Duodenal mucosa (tissue), 2 donors: ENCODE measurements at regions not wholly inside any gene's neighbourhood (a gene's known extent, or its start where the extent isn't known, plus 50 kb on each side); places are given as distances from the start of the nearest gene placed in this dataset.
"Not testable (repeated sequence)": the region's sequence is repeated elsewhere in the genome, so short reads cannot be mapped to it uniquely, and the experiment has no call there.

Experiments used
- H3K27ac ChIP-seq: one replicate; pipeline ENCODE4 v1.7.0; 2013; ENCODE audit warnings: low read depth, low read length
- H3K27me3 ChIP-seq, 2 donors: one replicate each; pipeline ENCODE4 v1.7.0; 2013; ENCODE audit warnings: low read length in 2 of 2, control low read depth in 1 of 2; ENCODE audit not compliant: insufficient read depth in 2 of 2, control insufficient read depth in 1 of 2
- H3K36me3 ChIP-seq, 2 donors: one replicate each; pipeline ENCODE4 v1.7.0; 2013; ENCODE audit warnings: low read length in 2 of 2, control low read depth in 1 of 2; ENCODE audit not compliant: insufficient read depth in 2 of 2, control insufficient read depth in 1 of 2
- H3K4me1 ChIP-seq, 2 donors: one replicate each; pipeline ENCODE4 v1.7.0; 2013; ENCODE audit warnings: low read length in 2 of 2, control low read depth in 1 of 2; ENCODE audit not compliant: insufficient read depth in 2 of 2, control insufficient read depth in 1 of 2
- H3K4me3 ChIP-seq, 2 donors: one replicate each; pipeline ENCODE4 v1.7.0; 2013; ENCODE audit warnings: low read length in 2 of 2, low read depth in 1 of 2
- H3K9ac ChIP-seq, 2 donors: one replicate each; pipeline ENCODE4 v1.7.0; 2013; ENCODE audit warnings: low read length in 2 of 2, low read depth in 1 of 2
- H3K9me3 ChIP-seq, 2 donors: one replicate each; pipeline ENCODE4 v1.7.0; 2013; ENCODE audit warnings: low read length in 2 of 2, control low read depth in 1 of 2; ENCODE audit not compliant: control insufficient read depth in 1 of 2

DNA sequence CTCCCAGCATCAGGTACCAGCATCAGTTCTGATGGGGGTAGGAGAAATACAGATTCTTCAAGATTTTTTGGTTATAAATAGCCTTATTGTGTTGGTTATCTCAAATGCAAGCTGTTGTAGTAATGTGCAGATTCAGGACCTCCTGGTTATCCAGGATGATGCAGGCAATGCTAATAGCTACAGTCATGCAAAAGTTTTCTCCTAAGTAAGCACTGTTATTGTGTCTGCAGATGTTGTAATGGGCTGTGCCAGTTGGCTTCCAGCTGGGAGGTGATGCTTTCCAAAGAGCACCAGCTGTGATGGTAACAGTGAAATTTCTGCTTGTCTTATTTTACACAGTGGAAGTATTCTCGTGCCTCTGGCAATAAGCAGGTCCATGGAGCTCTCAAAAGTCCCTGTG is 719.2 kb upstream of the CTNND2 start:
- Histone ChIP-seq H3K9ac (no peak overlapping the region), H3K4me1 (no peaks in the 10 kb centered on the region), H3K36me3 (no peaks in the 10 kb centered on the region), H3K27me3 (no peaks in the 10 kb centered on the region), H3K27ac (no peak overlapping the region), H3K9me3 (peaks cover 8 to 17% of the 10 kb centered on the region in 2 donors), H3K4me3 (no peak overlapping the region)

DNA sequence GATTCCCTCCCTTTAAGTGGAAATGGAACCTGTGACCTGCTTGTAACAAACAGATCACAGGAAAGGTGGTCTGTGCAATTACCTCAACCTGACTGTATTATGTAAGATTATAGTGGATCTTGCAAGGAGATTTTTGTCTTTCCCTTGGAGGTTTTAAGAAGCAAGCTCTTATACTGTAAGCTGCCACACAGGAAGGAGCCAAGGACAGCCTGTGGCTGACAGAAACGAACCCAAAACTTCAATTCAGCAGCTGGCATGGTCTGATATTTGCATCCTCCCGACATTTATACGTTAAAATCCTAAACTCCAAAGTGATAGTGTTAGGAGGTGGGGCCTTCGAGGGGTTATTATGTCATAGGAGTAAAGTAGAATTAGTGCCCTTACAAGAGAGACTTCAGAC is 711.8 kb upstream of the CTNND2 start:
- no peak overlapping the region for H3K4me3 ChIP-seq
- peaks cover 3 to 24% of the 10 kb centered on the region in 2 donors for H3K9me3 ChIP-seq
- no peaks in the 10 kb centered on the region for H3K36me3 ChIP-seq
- no peaks in the 10 kb centered on the region for H3K27me3 ChIP-seq
- no peak overlapping the region for H3K9ac ChIP-seq
- H3K27ac ChIP-seq: no peak overlapping the region
- H3K4me1 ChIP-seq: no peaks in the 10 kb centered on the region

DNA sequence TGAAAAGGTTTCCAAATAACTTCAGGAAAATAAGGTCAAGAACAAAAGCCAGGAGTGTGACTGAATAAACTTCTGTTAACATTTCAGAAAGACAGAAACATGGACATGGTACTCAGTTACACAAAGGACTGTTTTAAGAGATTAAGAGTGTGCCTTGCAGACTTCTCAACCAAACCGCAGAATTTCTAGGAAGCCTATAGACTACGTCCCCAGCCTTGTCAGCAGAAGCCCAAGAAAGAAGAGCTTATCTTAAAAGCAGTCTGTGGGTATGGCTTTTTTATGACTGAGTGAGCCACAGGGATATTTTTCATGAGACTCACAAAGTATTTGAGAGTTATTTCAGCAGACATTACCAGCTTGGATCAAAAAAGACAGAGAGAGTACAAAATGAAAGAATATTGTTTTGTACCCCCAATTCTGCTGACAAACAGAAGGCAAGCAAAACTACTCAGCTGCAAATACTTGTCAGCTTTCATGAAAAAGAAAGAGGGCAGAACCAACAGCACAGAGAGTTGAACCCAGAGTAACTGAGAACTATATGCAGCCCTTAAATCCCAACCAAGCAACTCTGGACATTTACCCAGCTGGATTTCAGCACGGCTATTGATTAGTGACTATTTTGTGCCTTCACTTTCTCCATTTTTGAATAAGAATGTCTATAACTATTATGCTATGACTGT is 711.0 kb upstream of the CTNND2 start:
- H3K27ac ChIP-seq: no peak overlapping the region
- no peak overlapping the region for H3K4me3 ChIP-seq
- no peak overlapping the region for H3K9ac ChIP-seq
- H3K36me3 ChIP-seq: no peaks in the 10 kb centered on the region
- H3K4me1 ChIP-seq: no peaks in the 10 kb centered on the region
- H3K9me3 ChIP-seq: peaks cover 3 to 24% of the 10 kb centered on the region in 2 donors
- H3K27me3 ChIP-seq: no peaks in the 10 kb centered on the region

DNA sequence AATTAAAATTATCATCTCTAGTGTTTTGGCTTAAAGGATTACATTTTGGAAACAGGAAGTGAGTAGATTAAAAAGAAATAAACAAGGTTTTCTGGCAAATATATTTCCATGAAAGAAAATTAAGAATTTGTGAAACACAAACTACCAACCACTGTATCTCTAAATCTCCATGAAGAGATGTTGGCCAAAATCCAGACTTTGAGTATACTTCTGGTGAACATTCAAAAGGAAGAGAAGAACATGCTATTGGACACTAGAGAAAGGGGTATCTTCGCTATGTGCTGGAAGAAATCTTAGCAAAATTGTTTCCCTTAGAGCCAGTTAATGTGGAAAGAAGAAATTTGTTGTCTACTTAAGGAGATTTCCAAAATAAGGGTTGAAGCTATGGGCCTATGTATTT is 710.4 kb upstream of the CTNND2 start:
- no peaks in the 10 kb centered on the region for H3K27me3 ChIP-seq
- H3K9ac ChIP-seq: no peak overlapping the region
- no peak overlapping the region for H3K4me3 ChIP-seq
- H3K4me1 ChIP-seq: no peaks in the 10 kb centered on the region
- H3K36me3 ChIP-seq: no peaks in the 10 kb centered on the region
- H3K27ac ChIP-seq: no peak overlapping the region
- peaks cover 3 to 24% of the 10 kb centered on the region in 2 donors for H3K9me3 ChIP-seq

DNA sequence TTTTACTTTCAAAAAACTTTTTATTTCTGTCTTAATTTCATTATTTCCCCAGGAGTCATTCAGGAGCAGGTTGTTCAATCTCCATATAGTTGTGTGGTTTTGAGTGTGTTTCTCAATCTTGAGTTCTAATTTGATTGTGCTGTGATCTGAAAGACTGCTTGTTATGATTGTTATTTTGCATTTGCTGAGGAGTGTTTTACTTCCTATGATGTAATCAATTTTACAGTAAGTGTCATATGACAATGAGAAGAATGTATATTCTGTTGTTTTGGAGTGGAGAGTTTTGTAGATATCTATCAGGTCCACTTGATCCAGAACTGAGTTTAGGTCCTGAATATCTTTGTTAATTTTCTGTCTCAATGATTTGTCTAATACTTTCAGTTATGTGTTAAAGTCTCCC is 706.9 kb upstream of the CTNND2 start:
- no peaks in the 10 kb centered on the region for H3K36me3 ChIP-seq
- H3K9ac ChIP-seq: no peak overlapping the region
- H3K4me1 ChIP-seq: no peaks in the 10 kb centered on the region
- H3K4me3 ChIP-seq: no peak overlapping the region
- H3K27ac ChIP-seq: no peak overlapping the region
- H3K27me3 ChIP-seq: no peaks in the 10 kb centered on the region
- H3K9me3 ChIP-seq: peaks cover 6 to 14% of the 10 kb centered on the region in 2 donors

DNA sequence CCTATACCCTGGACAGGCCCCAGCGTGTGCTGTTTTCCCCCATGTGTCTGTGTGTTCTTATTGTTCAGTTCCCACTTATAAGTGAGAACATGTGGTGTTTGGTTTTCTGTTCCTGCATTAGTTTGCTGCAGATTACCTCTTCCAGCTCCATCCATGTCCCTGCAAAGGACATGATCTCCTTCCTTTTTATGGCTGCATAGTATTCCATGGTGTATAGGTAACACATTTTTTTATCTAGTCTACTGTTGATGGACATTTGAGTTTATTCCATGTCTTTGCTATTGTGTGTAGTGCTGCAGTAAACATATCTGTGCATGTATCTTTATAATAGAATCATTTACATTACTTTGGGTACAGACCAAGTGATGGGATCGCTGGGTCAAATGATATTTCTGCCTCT is 703.6 kb upstream of the CTNND2 start:
- H3K9ac ChIP-seq, H3K4me1 ChIP-seq: not testable (repeated sequence)

DNA sequence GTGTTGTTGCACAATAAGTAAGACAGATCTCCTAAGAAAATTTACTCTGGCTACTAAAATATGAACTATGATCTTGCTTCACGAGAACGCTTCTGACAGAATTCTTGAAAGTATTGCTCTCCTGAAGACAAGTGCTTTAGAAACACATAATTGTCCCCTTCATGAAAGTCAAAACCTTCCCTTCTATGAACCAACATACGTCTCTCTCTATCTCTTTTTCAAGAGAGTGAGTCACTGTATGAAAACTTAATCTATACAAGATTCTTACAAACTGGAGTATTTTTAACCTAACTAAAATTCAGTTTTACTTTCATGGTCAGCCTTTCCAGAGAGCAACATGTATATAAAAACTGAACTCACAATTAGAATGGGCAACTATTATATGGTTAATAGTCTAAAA is 688.0 kb upstream of the CTNND2 start:
- H3K27ac ChIP-seq: no peak overlapping the region

More for the DNA sequence above, 703.6 kb upstream of the CTNND2 start:
- H3K36me3 ChIP-seq, H3K4me3 ChIP-seq, H3K27ac ChIP-seq, H3K27me3 ChIP-seq: not testable (repeated sequence)
- peaks cover 3 to 14% of the 10 kb centered on the region in 2 donors for H3K9me3 ChIP-seq

DNA sequence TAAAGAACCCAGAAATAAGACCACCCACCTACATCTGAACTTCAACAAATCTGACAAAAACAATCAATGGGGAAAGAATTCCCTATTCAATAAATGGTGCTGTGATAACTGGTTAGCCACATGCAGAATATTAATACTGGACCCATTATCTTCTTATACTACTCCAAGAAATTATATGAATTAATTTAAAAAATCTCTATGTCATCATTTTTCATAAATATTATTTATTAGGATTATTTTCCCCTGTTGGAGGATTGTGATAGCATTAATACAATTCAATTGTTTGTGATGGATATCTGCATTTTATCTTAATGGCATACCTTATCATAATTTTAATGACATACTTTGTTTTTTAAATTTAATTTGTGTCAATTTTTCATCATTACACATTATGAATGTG is 682.2 kb upstream of the CTNND2 start:
- no peak overlapping the region for H3K4me3 ChIP-seq
- no peaks in the 10 kb centered on the region for H3K27me3 ChIP-seq
- H3K9ac ChIP-seq: no peak overlapping the region
- no peaks in the 10 kb centered on the region for H3K4me1 ChIP-seq
- no peaks in the 10 kb centered on the region for H3K36me3 ChIP-seq
- no peak overlapping the region for H3K27ac ChIP-seq
- H3K9me3 ChIP-seq: peaks cover 8 to 13% of the 10 kb centered on the region in 2 donors

More for the DNA sequence above, 688.0 kb upstream of the CTNND2 start:
- Histone ChIP-seq H3K4me1 (no peaks in the 10 kb centered on the region), H3K4me3 (no peak overlapping the region), H3K27me3 (no peaks in the 10 kb centered on the region), H3K9ac (no peak overlapping the region), H3K36me3 (no peaks in the 10 kb centered on the region), H3K9me3 (peaks cover 0 to 5% of the 10 kb centered on the region in 2 donors)

DNA sequence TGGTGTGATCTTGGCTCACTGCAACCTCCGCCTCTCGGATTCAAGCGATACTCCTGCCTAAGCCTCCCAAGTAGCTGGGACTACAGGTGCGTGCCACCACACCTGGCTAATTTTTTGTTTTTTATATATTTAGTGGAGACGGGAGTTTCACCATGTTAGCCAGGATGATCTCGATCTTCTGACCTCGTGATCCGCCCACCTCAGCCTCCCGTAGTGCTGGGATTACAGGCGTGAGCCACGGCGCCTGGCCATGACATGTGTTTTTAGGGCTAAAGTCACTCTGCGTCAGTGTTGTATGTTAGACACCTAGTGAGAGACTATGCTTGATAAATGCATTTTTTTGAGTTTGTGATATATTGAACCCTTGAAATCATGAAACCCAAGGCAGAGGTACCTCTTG is 674.6 kb upstream of the CTNND2 start:
- H3K4me1 ChIP-seq, H3K4me3 ChIP-seq, H3K9ac ChIP-seq, H3K36me3 ChIP-seq, H3K27me3 ChIP-seq, H3K9me3 ChIP-seq, H3K27ac ChIP-seq: not testable (repeated sequence)

DNA sequence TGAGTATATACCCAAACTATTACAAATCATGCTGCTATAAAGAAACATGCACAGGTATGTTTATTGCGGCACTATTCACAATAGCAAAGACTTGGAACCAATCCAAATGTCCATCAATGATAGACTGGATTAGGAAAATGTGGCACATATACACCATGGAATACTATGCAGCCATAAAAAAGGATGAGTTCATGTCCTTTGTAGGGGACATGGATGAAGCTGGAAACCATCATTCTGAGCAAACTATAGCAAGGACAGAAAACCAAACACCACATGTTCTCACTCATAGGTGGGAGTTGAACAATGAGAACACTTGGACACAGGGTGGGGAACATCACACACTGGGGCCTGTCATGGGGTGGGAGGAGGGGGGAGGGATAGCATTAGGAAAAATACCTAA is 672.7 kb upstream of the CTNND2 start:
- H3K36me3 ChIP-seq, H3K27me3 ChIP-seq, H3K4me1 ChIP-seq, H3K9me3 ChIP-seq, H3K4me3 ChIP-seq, H3K9ac ChIP-seq, H3K27ac ChIP-seq: not testable (repeated sequence)
